ENCODE measurements at regions not wholly inside any gene's neighbourhood (a gene's known extent, or its start where the extent isn't known, plus 50 kb on each side); places are given as distances from the start of the nearest gene placed in this dataset.
A peak's percentile ranks its signal among the peaks of the same experiment; 100 is the strongest.
"Not testable (repeated sequence)": the region's sequence is repeated elsewhere in the genome, so short reads cannot be mapped to it uniquely, and the experiment has no call there.

DNA sequence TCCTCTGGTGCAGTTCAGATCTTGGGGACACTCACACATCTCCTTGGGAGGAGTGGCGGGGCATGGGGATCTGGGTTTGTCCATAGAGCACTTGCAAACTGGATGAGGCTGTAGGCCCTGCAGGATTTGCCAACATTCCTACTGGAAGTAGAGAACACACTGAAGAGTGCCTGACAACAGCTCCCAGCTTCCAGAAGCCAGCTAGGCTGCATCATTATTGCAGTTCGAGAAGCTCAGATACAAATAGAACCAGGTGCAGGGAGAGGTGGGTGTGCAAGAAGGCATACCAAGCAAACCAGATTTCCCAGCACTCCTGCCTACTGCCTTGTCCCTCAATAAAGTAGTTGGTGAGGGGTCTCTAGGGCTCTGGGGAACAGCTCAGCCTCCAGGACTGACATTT, 52.5 kb downstream of the RHOB start:
- in situ Hi-C loops (cut with MboI; ENCODE audit: low pct_unique_long_range_greater_than_20kb, low sequenced_read_pairs), result no loop called here
- no peak for DNase-seq

DNA sequence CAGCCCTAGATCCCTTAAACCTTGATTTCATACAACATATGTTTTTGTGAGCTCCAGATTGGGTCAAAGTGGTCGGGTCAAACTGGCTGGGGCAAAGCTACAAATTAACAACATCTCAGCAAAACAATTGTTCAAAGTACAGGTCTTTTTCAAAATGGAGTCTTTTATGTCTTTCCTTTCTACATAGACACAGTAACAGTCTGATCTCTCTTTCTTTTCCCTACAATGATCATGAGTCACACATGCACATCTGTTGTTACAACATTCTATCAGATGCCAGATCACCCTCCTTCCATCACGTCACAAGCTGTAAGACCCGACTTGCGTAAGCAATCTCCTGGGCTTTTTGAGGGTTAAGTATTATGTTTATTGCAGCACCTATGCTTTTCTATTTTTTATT, 55.1 kb downstream of the RHOB start:
- no peak for DNase-seq
- in situ Hi-C loops (cut with MboI; ENCODE audit: low pct_unique_long_range_greater_than_20kb, low sequenced_read_pairs), result no loop called here

DNA sequence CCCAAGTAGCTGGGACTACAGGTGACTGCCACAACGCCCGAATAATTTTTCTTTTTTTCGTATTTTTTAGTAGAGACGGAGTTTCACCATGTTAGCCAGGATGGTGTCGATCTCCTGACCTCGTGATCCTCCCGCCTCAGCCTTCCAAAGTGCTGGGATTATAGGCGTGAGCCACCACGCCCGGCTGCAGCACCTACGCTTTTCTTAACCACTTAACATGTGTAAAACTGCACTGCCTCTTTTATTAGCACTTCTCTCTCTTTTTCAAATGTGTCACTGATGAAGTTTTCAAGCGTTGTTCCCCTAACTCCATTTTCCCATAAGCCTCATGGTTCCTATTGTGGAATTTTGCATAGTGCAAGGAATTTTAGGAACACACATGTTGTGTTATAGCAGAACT, 55.6 kb downstream of the RHOB start:
- in situ Hi-C loops (cut with MboI; ENCODE audit: low pct_unique_long_range_greater_than_20kb, low sequenced_read_pairs); DNase-seq: not testable (repeated sequence)

DNA sequence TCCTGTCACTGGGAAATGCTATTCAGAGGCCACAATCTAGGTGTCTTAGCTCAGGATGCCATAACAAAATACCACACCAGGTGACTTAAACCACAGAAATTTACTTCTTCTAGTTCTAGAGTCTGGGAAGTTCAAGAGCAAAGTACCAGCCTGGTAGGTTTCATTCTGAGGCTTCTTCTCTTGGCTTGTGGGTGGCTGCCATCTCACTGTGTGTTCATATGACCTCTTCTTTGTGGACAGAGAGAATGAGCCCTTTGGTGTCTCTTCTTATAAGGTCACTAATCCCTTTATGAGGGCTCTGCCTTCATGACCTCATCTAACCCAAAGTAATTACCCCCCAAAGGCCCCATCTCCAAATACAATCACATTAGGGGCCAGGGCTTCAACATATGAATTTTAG, 57.3 kb downstream of the RHOB start:
- in situ Hi-C loops (cut with MboI; ENCODE audit: low pct_unique_long_range_greater_than_20kb, low sequenced_read_pairs), result no loop called here

GRCh38 chr2:20506201-20506685, 59.4 kb downstream of the RHOB start:
- in situ Hi-C loops (cut with MboI; ENCODE audit: low pct_unique_long_range_greater_than_20kb, low sequenced_read_pairs), result no loop called here
- no peak for DNase-seq

More for the DNA sequence above, 57.3 kb downstream of the RHOB start:
- DNase-seq, result no peak

DNA sequence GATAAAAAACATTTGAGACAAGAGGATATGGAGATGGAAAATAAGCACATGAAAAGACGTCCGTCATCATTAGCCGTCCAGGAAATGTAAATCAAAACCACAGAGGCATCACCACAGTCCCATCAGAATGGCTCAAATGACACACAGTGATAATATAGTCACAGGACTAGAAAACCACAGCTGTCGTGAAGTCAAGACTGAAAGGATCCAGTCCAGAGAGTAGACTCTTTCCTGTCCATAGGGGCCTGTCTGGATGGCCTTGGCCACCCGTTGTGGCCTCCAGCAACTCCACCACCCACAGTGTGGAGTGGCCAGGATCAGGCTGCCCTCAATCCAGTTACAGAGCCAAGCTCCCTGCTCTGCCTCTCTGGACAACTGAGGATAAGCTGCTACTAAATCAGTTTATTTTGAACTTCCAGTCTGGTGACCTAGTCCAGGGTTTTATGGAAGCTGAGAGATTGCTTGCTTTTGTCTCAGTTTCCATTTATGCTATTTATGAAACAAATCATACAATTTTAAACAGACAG, 60.4 kb downstream of the RHOB start:
- in situ Hi-C loops (cut with MboI; ENCODE audit: low pct_unique_long_range_greater_than_20kb, low sequenced_read_pairs), result no loop called here
- DNase-seq, result peak; percentile 15

DNA sequence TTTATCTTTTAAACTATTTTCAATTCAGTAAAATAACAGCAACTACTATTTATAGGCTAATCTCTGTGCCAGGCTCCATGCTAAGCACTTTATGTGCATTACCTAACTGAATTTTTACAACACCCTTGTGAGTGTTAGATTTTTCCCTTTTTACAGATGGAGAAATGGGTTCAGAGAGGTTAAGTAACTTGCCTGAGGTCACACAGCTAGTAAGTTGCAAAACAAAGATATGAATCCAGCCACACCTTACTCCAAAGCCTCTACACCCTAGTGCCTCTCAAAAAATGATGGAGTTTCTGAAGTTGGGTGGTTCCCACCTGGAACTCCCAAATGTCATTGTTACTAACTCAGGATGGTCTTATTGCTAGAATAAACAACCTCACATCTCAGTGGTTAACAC, 60.8 kb downstream of the RHOB start:
- no peak for DNase-seq
- in situ Hi-C loops (cut with MboI; ENCODE audit: low pct_unique_long_range_greater_than_20kb, low sequenced_read_pairs), result no loop called here

GRCh38 chr2:20509301-20509769, 62.5 kb downstream of the RHOB start:
- in situ Hi-C loops (cut with MboI; ENCODE audit: low pct_unique_long_range_greater_than_20kb, low sequenced_read_pairs), result no loop called here
- DNase-seq, result no peak

GRCh38 chr2:20509770-20510490, 63.1 kb downstream of the RHOB start:
- in situ Hi-C loops (cut with MboI; ENCODE audit: low pct_unique_long_range_greater_than_20kb, low sequenced_read_pairs), result no loop called here

DNA sequence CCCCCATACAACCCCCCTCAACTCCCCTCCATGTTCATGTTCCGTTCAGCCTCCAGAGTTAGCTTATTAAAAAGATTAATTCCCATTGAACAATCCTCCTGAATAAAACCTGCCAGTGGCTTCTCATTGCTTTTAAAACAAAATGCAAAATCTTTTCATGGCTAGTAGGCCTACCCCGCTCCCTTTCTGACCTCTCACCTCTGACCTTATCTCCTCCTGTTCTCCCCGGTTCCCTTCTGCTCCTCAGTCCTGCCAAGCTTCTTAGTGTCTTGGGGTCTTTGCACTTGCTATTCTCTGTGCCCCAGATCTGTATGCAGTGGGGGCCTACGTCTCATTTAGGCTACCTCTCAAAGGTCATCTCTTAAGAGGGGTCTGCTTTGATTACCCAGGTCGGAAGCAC, 64.3 kb downstream of the RHOB start:
- no peak for DNase-seq
- in situ Hi-C loops (cut with MboI; ENCODE audit: low pct_unique_long_range_greater_than_20kb, low sequenced_read_pairs), result no loop called here

More at GRCh38 chr2:20509770-20510490, 63.1 kb downstream of the RHOB start:
- DNase-seq, result no peak

- DNase-seq, result no peak
- in situ Hi-C loops (cut with MboI; ENCODE audit: low pct_unique_long_range_greater_than_20kb, low sequenced_read_pairs), result no loop called here
These were observed 65.3 kb downstream of the RHOB start for GRCh38 chr2:20512061-20512605.

- DNase-seq, result no peak
- in situ Hi-C loops (cut with MboI; ENCODE audit: low pct_unique_long_range_greater_than_20kb, low sequenced_read_pairs), result no loop called here
These were observed 67.1 kb downstream of the RHOB start for GRCh38 chr2:20513946-20514345.

GRCh38 chr2:20514596-20515269, 67.9 kb downstream of the RHOB start:
- in situ Hi-C loops (cut with MboI; ENCODE audit: low pct_unique_long_range_greater_than_20kb, low sequenced_read_pairs), result no loop called here
- DNase-seq, result no peak

- in situ Hi-C loops (cut with MboI; ENCODE audit: low pct_unique_long_range_greater_than_20kb, low sequenced_read_pairs), result no loop called here
- no peak for DNase-seq
These were observed 68.7 kb downstream of the RHOB start for GRCh38 chr2:20515290-20516220.

- DNase-seq, result no peak
- in situ Hi-C loops (cut with MboI; ENCODE audit: low pct_unique_long_range_greater_than_20kb, low sequenced_read_pairs), result no loop called here
These were observed 69.4 kb downstream of the RHOB start for GRCh38 chr2:20516291-20516645.

- no peak for DNase-seq
- in situ Hi-C loops (cut with MboI; ENCODE audit: low pct_unique_long_range_greater_than_20kb, low sequenced_read_pairs), result no loop called here
These were observed 69.9 kb downstream of the RHOB start for GRCh38 chr2:20516646-20517341.

DNA sequence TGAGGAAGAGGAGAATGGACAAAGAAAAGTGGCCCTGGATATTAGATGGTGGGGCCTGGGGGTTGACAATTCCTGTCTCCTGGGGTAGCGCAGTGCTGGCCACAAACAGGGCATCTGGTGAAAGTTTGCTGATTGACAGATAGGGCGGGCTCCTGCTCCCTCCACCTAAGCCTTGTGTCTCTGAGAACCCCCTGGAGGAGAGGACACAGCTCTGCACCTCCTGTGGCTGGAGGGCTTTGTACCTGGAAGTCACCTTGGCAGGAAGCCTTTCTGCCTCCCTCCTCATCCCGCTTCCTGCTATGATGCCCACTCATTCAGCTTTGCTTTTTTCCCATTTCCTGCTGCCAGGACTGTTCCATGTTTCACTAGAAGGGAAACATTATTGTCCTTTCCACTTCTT, 72.4 kb downstream of the RHOB start:
- in situ Hi-C loops (cut with MboI; ENCODE audit: low pct_unique_long_range_greater_than_20kb, low sequenced_read_pairs), result no loop called here
- DNase-seq, result no peak

DNA sequence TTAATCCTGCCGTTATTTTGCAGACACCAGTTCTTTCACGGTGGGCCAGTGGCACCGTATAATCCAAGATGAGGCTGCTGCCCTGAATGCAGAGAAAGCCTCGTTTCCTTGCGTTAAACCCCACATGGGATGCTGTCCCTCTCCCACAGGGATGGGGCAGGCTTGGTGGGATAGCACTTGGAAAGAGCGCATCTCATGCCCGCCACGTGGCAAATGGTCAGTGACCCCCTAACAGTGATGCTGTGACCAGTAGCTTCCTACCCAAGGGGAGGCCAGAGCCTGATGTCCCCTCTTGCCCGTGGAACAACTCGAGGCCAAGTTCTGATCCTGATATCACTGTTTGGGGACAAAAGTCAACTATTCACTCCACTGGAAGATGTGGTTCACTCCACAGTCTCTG, 73.3 kb downstream of the RHOB start:
- in situ Hi-C loops (cut with MboI; ENCODE audit: low pct_unique_long_range_greater_than_20kb, low sequenced_read_pairs), result no loop called here
- no peak for DNase-seq

GRCh38 chr2:20521193-20521592, 74.3 kb downstream of the RHOB start:
- no peak for DNase-seq
- in situ Hi-C loops (cut with MboI; ENCODE audit: low pct_unique_long_range_greater_than_20kb, low sequenced_read_pairs), result no loop called here
